22Rv1 (cell line): ENCODE measurements at regions not wholly inside any gene's neighbourhood (a gene's known extent, or its start where the extent isn't known, plus 50 kb on each side); places are given as distances from the start of the nearest gene placed in this dataset.
"Not testable (repeated sequence)": the region's sequence is repeated elsewhere in the genome, so short reads cannot be mapped to it uniquely, and the experiment has no call there.

Source experiments
- H3K27ac ChIP-seq: fragments of 450-650 bp; 2 replicates; pipeline ENCODE4 v1.5.1; 2017
- CTCF ChIP-seq: fragments of 450-650 bp; IDR thresholded peaks from 2 replicates; pipeline ENCODE4 v1.5.1; 2017; ENCODE audit warnings: mild to moderate bottlenecking
- ZFX ChIP-seq: fragments of 450-650 bp; IDR thresholded peaks from 2 replicates; pipeline ENCODE4 v1.6.1; 2017; ENCODE audit warnings: antibody characterized with exemption, borderline replicate concordance

- no peak for TF ChIP-seq ZFX
- H3K27ac ChIP-seq: no peak overlapping the region
Measured at GRCh38 chr6:130537447-130537846, 171.6 kb downstream of the TMEM200A start.

DNA sequence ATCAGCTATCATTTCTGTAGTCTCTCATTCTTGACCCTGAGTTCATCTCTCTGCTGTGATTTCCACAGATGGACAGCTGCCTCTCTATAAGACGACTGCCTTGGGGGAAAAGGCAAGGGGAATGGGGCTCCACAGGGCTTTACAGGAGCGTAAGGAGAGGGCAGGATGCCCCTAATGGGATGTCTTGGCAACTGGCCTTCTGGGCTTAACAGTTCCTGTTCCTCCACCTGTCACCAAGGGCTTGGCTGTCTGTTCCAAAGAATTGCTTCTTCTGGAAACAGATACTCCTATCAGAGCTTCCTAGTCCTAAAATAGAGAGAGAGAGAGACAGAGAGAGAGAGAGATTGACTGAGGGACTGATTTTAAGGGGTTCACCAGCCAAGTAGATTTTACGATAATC, 181.9 kb downstream of the TMEM200A start:
- no peak for TF ChIP-seq CTCF
- no peak for TF ChIP-seq ZFX
- no peak overlapping the region for H3K27ac ChIP-seq

DNA sequence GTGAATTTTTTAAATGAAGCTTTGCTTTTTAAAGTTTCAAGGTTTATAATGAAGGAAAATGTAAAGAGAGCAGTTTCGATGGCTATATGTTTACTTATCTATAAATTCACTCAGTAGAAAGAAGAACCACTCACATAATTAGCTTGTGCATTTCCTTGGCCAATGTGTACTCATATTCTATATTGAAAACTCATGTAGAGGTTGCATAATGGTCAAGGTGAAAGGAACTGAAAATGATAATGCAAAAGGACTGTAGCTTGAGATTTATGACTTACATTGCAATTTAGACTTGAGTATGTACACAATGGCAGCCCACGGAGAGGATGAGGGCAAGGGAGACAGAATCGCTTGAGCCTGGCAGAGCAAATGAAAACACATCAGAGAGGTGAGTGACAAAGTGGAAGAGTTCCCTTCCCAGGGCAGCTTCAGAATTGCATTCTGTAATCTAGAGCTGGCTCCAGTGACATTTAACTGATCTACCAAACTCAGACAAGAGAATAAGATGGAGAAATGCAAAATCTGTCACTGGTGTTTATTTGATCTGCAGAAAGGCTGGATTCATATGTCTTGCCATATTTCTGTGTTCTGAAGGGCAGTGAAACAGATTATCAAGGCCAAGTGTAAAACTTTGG, 191.8 kb downstream of the TMEM200A start:
- TF ChIP-seq ZFX: no peak
- TF ChIP-seq CTCF: no peak
- no peak overlapping the region for H3K27ac ChIP-seq

DNA sequence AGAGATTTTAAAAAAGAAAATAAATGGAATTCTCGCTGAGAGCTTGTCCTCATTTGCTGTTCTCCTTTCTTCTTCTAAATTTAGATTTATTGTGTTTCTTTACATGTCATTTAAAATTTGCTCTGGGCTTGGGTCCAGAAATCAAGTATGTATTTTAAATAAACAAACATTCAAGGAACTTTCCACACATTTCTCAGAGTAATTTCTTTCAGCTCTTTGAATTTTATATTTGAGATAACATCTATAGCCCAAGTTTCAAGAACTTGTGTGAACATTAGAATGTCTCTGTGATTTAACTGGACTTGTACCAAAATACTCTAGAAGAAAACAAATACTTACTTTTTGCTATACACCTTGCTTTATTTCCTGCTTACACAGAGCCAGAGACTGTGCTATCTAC, 192.3 kb downstream of the TMEM200A start:
- TF ChIP-seq ZFX: no peak
- no peak for TF ChIP-seq CTCF
- H3K27ac ChIP-seq: no peak overlapping the region

DNA sequence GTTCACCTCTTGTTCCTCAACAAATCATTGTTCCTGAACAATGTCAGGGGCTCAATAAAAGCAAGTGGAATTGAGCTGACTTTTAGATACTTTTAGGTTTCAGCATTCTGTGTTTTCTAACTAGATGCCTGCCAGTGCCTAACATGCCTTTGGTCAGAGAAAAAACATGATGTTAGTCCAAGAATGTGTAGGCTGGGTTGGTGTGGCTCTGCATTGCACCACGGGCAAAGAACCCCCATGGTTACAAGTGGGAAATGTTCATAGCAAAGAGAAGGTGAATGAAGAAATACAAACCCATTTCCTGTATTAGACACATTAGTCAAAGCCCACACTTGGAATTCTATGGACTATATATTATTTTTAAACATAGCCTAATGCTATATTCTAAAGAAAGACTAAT, 193.3 kb downstream of the TMEM200A start:
- TF ChIP-seq CTCF (no peak), ZFX (no peak)
- no peak overlapping the region for H3K27ac ChIP-seq

DNA sequence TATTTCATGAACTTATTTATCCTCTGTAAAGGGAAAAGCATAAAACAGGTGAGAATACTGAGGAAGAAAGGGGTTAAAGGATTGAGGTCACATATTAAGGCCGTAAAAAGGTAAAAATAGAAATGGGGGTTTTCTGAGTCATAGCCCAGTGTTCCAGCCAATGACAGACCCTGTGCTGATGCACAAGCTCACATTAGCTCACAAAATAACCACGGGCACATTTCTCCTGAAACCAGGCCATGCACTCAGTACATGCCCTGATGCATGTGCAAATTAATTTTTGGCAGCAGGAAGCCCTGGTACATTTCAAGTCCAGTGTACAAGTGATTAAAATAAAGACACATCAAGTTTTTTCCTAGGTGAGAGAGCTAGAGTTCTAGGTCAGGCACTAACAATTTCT, 194.4 kb downstream of the TMEM200A start:
- TF ChIP-seq CTCF (no peak), ZFX (no peak)
- no peak overlapping the region for H3K27ac ChIP-seq

GRCh38 chr6:130561159-130561558, 195.3 kb downstream of the TMEM200A start:
- not testable (repeated sequence) for H3K27ac ChIP-seq

DNA sequence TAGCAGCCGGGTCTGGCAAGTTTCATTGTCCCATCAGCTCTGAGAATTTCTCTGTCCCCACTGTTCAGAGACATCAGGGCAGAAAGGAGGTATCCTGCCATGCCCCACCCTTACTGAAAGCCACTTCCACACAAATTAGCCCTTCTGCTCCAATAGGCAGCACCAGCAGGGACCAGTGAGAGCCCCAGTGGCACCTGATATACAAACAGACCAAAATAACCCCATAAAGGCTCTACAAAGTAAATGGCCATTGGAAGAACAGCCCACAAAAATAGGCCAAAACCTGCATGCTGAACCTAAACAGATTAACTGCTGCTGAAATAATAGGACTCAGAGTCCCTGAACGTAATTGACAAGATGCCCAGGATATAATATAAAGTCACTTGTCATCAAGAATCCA, 199.9 kb downstream of the TMEM200A start:
- TF ChIP-seq ZFX (no peak), CTCF (no peak)
- no peak overlapping the region for H3K27ac ChIP-seq
